Mucosa of rectum (tissue), 2 donors: ENCODE measurements at regions not wholly inside any gene's neighbourhood (a gene's known extent, or its start where the extent isn't known, plus 50 kb on each side); places are given as distances from the start of the nearest gene placed in this dataset.
A peak's percentile ranks its signal among the peaks of the same experiment; 100 is the strongest.

Experiments used
- H3K27ac ChIP-seq, 2 donors: one replicate each; pipeline ENCODE4 v1.7.0; 2013; ENCODE audit warnings: inconsistent platforms in 2 of 2, low read depth in 2 of 2, low read length in 2 of 2
- H3K27me3 ChIP-seq, 2 donors: one replicate each; pipeline ENCODE4 v1.7.0; 2013; ENCODE audit warnings: low read length in 2 of 2; ENCODE audit not compliant: control insufficient read depth in 2 of 2, insufficient read depth in 2 of 2
- H3K36me3 ChIP-seq, 2 donors: one replicate each; pipeline ENCODE4 v1.7.0; 2013; ENCODE audit warnings: low read length in 2 of 2; ENCODE audit not compliant: control insufficient read depth in 2 of 2, insufficient read depth in 2 of 2
- H3K4me1 ChIP-seq, 2 donors: one replicate each; pipeline ENCODE4 v1.7.0; 2013; ENCODE audit warnings: low read length in 2 of 2, mild to moderate bottlenecking in 1 of 2; ENCODE audit not compliant: control insufficient read depth in 2 of 2, insufficient read depth in 2 of 2
- H3K4me3 ChIP-seq, 2 donors: one replicate each; pipeline ENCODE4 v1.7.0; 2013; ENCODE audit warnings: low read length in 2 of 2
- H3K9ac ChIP-seq, 2 donors: one replicate each; pipeline ENCODE4 v1.7.0; 2013; ENCODE audit warnings: low read length in 2 of 2, low read depth in 1 of 2, mild to moderate bottlenecking in 1 of 2
- H3K9me3 ChIP-seq, 2 donors: one replicate each; pipeline ENCODE4 v1.7.0; 2013; ENCODE audit warnings: low read length in 2 of 2; ENCODE audit not compliant: control insufficient read depth in 2 of 2
- donor health status: healthy.
- donor health status: Normal muscosa, but diverticular disease.

- Histone ChIP-seq H3K4me3 (no peak overlapping the region), H3K4me1 (peaks cover 0 to 2% of the 10 kb centered on the region in 2 donors), H3K9ac (no peak overlapping the region), H3K36me3 (no peaks in the 10 kb centered on the region), H3K9me3 (no peaks in the 10 kb centered on the region), H3K27me3 (peaks cover 0 to 1% of the 10 kb centered on the region in 2 donors), H3K27ac (peak overlapping the region; percentile 4 to 28)
Measured at GRCh38 chr20:23244156-23244915, 106.3 kb upstream of the NXT1 start.

- no peaks in the 10 kb centered on the region for H3K9me3 ChIP-seq
- H3K36me3 ChIP-seq, result no peaks in the 10 kb centered on the region
- no peak overlapping the region for H3K9ac ChIP-seq
- H3K27me3 ChIP-seq, result no peaks in the 10 kb centered on the region
- H3K4me3 ChIP-seq, result no peak overlapping the region
- peaks cover 0 to 2% of the 10 kb centered on the region in 2 donors for H3K4me1 ChIP-seq
- peak overlapping the region in 1 of 2 donors; percentile 28 for H3K27ac ChIP-seq
Measured at GRCh38 chr20:23243791-23244155, 106.8 kb upstream of the NXT1 start.

- Histone ChIP-seq H3K27me3 (no peaks in the 10 kb centered on the region), H3K36me3 (no peaks in the 10 kb centered on the region), H3K9ac (no peak overlapping the region), H3K4me1 (peaks cover 0 to 2% of the 10 kb centered on the region in 2 donors), H3K27ac (no peak overlapping the region), H3K4me3 (no peak overlapping the region), H3K9me3 (no peaks in the 10 kb centered on the region)
Measured at GRCh38 chr20:23242556-23243180, 107.9 kb upstream of the NXT1 start.

GRCh38 chr20:23242104-23242503 lies 108.5 kb upstream of the NXT1 start:
- no peaks in the 10 kb centered on the region for H3K9me3 ChIP-seq

GRCh38 chr20:23241416-23241815 lies 109.2 kb upstream of the NXT1 start:
- Histone ChIP-seq H3K4me1 (no peaks in the 10 kb centered on the region), H3K27ac (no peak overlapping the region), H3K4me3 (no peak overlapping the region), H3K9me3 (no peaks in the 10 kb centered on the region), H3K9ac (no peak overlapping the region), H3K36me3 (no peaks in the 10 kb centered on the region), H3K27me3 (no peaks in the 10 kb centered on the region)

More at GRCh38 chr20:23242104-23242503, 108.5 kb upstream of the NXT1 start:
- Histone ChIP-seq H3K9ac (no peak overlapping the region), H3K4me3 (no peak overlapping the region), H3K36me3 (no peaks in the 10 kb centered on the region), H3K27ac (no peak overlapping the region), H3K27me3 (no peaks in the 10 kb centered on the region), H3K4me1 (peaks cover 0 to 1% of the 10 kb centered on the region in 2 donors)

- Histone ChIP-seq H3K27me3 (no peaks in the 10 kb centered on the region), H3K9ac (no peak overlapping the region), H3K4me1 (no peaks in the 10 kb centered on the region), H3K27ac (no peak overlapping the region), H3K4me3 (no peak overlapping the region), H3K36me3 (no peaks in the 10 kb centered on the region), H3K9me3 (no peaks in the 10 kb centered on the region)
Measured at GRCh38 chr20:23240519-23240918, 110.1 kb upstream of the NXT1 start.

GRCh38 chr20:23237201-23237600 lies 113.4 kb upstream of the NXT1 start:
- Histone ChIP-seq H3K27me3 (no peaks in the 10 kb centered on the region), H3K9ac (no peak overlapping the region), H3K4me1 (no peaks in the 10 kb centered on the region), H3K36me3 (no peaks in the 10 kb centered on the region), H3K9me3 (no peaks in the 10 kb centered on the region), H3K4me3 (no peak overlapping the region), H3K27ac (no peak overlapping the region)

GRCh38 chr20:23235173-23236027 lies 115.2 kb upstream of the NXT1 start:
- Histone ChIP-seq H3K9ac (no peak overlapping the region), H3K4me1 (no peaks in the 10 kb centered on the region), H3K9me3 (no peaks in the 10 kb centered on the region), H3K4me3 (no peak overlapping the region), H3K27me3 (no peaks in the 10 kb centered on the region), H3K27ac (no peak overlapping the region), H3K36me3 (no peaks in the 10 kb centered on the region)

GRCh38 chr20:23234311-23235078 lies 116.1 kb upstream of the NXT1 start:
- Histone ChIP-seq H3K27me3 (no peaks in the 10 kb centered on the region), H3K36me3 (no peaks in the 10 kb centered on the region), H3K9ac (no peak overlapping the region), H3K27ac (no peak overlapping the region), H3K4me3 (no peak overlapping the region), H3K4me1 (no peaks in the 10 kb centered on the region), H3K9me3 (no peaks in the 10 kb centered on the region)
